GM10847 (cell line): ENCODE measurements at regions not wholly inside any gene's neighbourhood (a gene's known extent, or its start where the extent isn't known, plus 50 kb on each side); places are given as distances from the start of the nearest gene placed in this dataset.

ENCODE experiments used
- POLR2A ChIP-seq: IDR thresholded peaks from 2 replicates; pipeline ENCODE4 v1.6.1; 2011; ENCODE audit not compliant: insufficient read length; ENCODE audit errors: extremely low read depth

DNA sequence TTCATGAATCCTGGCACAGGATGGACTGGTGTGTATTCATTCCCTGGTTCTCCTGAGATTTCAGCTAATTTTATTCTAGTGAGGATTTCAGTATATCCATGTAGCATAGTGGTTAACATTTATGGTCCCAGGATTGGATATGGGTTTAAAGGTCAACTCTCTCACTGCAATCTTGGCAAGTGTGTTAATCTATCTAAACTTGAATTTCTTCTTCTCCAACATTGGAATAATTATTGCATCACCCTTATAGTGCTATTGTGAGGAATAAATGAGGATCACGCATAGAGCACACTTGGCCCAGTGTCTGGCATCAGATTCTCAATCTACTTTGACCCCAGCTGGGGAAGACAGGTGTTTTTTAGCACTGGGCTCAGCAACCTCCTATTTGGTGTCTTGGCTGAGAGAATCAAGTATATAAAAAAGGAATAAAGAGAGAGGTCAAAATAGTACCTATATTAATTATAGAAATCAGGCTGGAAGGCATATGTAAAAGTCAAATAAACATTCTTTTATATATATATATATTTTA, 531.2 kb upstream of the ATP2B1 start:
- TF ChIP-seq POLR2A, result no peak

DNA sequence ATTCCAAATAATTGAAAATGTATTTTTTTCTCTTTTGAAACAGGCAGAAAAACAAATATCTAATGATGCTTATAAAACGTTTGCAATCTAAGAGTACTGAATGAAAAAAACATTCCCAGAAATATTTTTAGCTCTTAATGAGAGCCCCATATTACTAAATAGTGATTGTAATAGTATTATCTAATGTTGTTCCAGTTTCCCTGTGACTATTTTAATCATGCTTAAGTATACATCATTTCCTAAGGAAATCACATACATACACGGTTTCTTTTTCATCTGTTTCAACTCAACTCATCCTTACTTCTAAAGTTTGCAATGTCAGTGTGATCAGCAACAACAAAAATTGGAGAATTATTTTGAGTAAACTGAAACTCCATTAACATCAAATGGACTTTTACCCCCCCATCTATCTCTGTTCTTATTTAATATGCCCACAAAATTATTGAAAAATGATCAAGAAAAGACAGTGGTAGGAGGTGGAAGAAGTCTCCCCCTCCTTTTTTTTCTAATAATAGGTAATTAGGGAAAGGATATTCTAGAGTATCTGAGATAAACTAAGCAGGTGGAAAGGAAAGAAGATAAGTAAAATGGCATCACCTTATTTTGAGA, 530.1 kb upstream of the ATP2B1 start:
- TF ChIP-seq POLR2A, result no peak

DNA sequence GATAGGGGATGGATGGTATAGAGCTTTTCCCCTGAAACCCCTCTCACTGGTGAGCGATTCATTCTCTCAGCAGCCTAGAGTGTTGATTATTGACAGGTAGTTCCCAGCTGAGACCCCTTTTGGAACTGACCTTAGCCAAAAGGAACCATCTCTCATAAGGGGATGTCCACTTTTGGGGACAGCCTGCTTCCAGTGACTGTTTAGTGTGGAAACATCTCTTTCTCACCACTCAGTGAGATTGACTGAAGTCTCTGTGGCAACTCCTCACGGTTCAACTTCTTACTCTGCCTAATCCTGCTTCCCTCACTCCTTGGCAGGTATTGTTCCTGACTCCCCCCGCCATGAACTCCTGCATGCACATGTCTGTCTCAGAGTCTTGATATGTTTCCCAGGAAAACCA, 529.2 kb upstream of the ATP2B1 start:
- no peak for TF ChIP-seq POLR2A

DNA sequence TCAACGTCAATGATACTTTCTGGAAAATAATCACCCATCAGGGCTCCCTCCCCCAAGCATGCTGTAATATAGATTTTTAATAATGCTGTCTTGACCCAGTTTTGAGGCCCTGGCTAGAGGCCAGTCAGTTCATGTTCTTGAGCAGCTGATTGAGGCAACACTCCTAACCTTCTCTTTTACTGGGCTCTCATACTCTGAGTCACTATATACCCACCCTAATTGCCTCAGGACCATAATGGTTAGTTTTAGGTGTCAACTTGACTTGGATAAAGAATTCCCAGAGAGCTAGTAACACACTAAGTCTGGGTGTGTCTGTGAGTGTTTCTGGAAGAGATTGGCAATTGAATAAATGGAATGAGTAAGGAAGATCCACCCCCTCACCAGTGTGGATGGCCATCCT, 527.0 kb upstream of the ATP2B1 start:
- no peak for TF ChIP-seq POLR2A

DNA sequence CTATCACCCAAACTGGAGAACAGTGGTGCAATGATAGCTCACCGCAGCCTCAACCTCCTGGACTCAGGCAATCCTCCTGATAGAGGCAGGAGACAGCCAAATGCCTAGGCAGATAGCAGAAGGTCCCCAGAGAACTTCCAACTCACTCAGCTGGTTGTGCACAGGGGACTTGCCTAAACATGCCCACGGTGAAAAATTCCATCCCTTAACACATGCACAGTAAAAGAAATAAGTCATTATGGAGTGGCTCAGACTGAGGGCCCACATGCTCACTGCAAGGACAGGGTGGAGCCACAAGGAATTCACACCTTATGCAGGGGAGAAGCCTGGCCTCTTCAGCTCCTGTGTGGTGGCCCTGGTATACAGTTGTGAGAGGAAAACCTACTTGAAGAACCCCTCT, 525.8 kb upstream of the ATP2B1 start:
- no peak for TF ChIP-seq POLR2A

DNA sequence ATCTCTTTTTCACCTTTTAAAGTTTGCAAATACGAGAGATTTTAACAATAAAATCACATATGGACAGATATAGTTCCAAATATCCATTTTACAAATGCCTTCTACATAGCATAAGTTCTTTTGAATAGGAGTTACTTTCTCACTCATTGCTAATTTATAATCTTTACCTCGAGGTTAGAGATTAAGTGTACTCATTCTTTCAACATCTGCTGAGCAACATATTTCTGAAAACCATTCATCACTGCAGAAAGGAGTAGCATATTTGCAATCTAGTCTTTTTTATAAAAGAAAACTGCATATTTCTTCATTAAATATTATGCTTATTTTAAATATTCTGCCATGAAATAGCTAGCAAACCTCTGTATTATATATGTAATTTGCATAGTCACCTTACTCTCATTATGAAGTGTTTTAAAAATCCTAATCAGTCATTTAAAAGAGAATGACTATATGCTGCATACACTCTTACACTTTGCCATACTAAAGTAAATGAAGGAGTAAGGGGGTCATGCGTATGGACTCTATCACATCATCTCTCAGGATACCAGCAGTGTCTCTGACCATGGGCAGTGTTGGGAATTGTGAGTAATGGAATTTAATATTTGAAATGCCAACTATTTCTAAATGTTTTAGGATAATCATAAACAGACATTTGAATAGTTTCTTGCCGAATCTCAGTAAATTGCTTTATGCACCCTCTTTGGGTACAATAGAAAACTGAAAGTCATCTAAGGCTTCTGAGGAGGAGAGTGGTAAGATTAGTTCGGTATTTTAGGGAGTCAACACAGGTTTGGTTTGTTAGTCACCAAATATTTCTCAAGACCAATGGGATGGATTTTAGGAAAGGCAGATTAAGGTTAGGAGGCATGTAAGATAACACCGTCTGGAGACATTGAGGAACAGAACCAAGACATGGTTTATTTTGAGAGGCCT, 524.8 kb upstream of the ATP2B1 start:
- TF ChIP-seq POLR2A, result no peak

DNA sequence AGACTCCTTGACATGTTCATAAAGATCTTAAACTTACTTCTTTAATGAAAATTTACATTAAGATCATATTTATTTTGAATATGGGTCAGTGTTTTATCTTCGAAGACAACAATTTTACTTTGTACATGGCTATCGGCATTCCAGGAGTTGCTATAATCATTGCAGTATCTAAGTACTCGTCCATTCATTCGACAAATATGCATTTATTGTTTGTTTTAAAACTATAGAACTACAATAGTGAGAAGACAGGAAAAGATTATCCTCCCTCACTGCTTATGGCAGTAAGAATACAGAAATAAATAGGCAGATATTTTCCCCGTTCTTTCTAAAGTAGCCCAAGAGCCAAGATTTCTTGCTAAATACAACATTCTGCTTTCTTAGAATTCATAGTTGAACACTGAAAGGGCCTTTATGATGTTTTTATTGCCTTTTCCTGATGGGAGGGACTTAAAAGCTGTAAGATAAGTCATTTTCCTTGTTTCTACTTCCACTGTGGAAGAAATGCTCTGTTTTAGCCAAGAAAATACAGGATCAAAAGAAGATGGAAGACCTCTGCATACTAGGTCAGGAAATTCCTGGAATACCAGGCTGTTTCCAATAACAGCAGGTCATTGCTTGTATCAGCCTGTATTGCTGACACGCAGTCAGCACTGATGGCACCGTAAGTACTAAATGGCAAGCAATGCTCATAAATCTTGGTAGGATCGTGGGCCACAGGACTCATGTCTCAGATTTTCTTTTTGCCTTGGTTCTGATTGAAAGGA, 521.0 kb upstream of the ATP2B1 start:
- no peak for TF ChIP-seq POLR2A

DNA sequence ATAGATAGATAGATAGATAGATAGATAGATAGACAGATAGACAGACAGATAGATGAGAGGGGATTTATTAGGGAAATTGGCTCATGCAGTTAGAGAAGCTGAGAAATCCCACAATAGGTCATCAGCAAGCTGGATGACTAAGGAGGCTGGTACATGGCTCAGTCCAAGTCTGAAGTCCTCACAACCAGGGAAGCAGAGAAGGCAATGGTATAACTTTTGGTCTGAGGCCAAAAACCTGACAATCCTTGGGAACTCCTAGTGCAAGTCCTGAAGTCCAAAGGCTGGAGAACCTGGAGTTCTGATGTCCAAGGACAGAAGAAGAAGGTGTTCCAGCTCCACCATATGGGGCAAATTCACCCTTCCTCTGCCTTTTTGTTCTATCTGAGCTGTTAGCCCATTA, 517.6 kb upstream of the ATP2B1 start:
- no peak for TF ChIP-seq POLR2A

DNA sequence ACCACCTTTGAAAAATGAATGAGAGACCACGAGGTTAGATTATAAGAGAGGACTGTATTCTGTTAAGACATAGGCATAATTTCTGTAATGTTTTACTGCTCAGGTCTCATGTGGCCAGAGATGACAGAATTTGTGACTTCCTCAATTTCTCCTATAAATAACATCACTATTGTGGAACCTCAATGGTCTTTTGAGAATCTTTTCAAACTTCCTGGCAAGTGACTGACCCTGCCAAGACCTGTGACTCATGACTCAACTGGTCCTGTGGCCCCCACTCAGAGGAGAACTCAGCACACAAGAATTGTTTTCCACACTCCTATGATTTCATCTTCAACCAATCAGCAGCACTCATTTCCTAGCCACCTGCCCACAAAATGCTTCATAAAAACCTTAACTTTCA, 508.2 kb upstream of the ATP2B1 start:
- TF ChIP-seq POLR2A, result no peak

DNA sequence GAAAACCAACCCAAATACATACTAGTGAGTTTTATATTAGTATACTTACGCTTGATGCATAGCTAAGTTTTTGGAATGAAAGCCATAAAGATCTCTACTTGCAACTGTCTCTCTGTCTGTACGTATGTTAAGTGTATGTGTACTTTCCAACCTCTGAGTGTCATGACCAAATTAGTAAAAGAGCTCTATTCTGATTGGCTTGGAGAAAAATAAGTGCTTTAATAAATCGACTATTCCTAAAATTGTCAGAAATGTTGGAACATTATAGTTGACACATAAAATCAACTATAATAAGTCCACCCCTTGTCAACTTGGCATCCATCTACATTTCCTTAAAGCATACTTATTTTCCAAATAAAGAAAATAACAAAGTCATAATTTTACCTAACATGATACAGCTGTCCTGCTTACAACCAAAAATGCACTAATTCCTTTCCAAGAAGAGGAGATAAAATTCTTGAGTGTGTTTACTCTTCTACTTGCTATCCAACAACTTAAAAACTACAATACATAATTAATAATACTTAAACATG, 507.4 kb upstream of the ATP2B1 start:
- TF ChIP-seq POLR2A, result no peak

DNA sequence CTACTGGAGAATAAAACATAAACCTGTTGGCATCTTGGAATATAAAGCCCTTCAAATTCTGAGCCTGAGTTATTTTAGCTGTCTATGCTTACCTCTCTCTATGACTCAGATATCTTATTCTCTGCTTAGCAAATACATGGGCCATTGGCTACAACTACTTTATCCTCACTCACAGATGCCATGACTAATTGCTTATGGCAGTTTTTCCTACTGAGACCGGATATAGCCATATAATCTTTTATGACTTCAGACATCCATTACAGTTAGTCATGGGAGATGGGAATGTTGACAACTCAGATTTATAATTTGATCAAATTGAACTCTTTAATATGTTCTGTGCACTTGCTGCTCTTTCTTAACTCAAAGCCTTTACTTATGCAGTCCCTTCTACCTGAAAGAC, 502.4 kb upstream of the ATP2B1 start:
- TF ChIP-seq POLR2A, result no peak

DNA sequence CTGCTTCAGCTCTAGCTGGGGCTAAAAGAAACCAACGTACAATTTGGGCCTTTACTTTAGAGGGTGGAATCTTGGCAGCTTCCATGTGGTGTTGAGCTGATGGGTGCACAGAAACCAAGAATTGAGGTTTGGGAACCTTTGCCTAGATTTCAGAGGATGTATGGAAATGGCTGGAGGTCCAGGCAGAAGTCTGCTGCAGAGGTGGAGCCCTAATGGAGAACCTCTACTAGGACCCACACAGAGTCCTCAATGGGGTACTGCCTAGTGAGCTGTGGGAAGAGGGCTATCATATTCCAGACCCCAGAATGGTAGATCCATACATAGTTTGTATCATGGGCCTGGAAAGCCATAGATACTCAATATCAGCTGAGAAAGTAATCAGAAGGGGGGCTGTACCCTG, 500.4 kb upstream of the ATP2B1 start:
- TF ChIP-seq POLR2A, result no peak

DNA sequence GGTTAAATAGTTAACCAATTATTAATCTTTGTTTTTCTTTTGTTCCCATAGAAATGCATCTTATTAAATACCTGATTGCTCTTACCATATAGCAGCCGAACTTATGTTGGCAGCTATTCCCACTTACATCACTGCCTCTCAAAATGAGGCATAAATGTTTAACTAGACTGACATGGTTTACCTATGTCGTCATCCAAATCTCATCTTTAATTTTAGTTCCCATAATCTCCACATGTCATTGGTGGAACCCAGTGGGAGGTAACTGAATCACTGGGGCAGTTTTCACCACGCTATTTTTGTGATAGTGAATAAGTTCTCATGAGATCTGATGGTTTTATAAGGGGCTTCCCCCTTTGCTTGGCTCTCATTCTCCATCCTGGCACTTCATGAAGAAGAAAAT, 499.2 kb upstream of the ATP2B1 start:
- TF ChIP-seq POLR2A, result no peak

DNA sequence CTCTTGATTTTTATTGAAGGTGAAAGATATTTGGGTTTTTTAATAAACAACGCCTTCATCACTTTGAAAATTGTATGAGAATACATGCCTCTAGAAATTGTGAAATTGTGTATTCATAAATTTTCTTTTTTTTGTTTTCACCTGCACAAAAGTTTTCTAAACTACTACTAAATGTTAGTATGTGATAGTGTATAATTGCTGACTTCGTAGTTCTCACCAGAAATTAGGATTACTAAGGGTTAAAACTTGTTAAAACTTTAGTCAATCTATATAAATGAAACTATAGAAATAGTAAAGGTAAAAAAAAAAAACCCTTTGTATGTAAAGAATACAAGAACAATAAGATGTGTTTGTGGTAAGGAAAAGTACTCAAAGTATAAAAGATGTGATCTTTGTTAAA, 496.5 kb upstream of the ATP2B1 start:
- no peak for TF ChIP-seq POLR2A

DNA sequence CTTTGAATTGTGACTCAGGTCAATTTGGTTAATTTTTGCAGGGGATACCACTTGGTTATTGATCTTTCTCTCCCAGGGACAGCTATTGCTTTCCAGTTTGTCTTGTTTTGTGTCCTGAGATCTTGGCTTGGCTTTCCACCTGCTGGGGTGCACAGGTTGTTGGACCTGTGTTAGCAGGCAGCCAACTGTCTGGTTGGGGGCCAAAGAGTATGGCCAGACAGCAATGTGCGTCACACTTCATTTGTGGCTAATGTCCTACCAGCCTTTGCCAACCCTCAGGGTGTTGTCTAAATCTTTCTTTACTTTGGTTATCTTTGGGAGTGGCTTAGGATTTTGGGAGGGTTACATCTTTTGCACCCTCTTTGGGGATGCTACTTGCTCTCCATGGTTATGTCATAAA, 494.9 kb upstream of the ATP2B1 start:
- TF ChIP-seq POLR2A, result no peak
